DMS114 treated with DMSO at 0.1 percent for 48 hours (cell line): ENCODE measurements at regions not wholly inside any gene's neighbourhood (a gene's known extent, or its start where the extent isn't known, plus 50 kb on each side); places are given as distances from the start of the nearest gene placed in this dataset.
"Not testable (repeated sequence)": the region's sequence is repeated elsewhere in the genome, so short reads cannot be mapped to it uniquely, and the experiment has no call there.

Source experiments
- DNase-seq: peaks from one replicate; lab custom pipeline; 2025; ENCODE audit not compliant: unreplicated experiment; lab: John Stamatoyannopoulos, UW

GRCh38 chr21:15301014-15301413 lies 236.2 kb upstream of the NRIP1 start:
- no peak for DNase-seq

GRCh38 chr21:15301736-15302135 lies 236.9 kb upstream of the NRIP1 start:
- no peak for DNase-seq

GRCh38 chr21:15306271-15306670 lies 241.5 kb upstream of the NRIP1 start:
- no peak for DNase-seq

GRCh38 chr21:15308333-15308732 lies 243.5 kb upstream of the NRIP1 start:
- DNase-seq, result no peak

GRCh38 chr21:15309022-15309590 lies 244.3 kb upstream of the NRIP1 start:
- no peak for DNase-seq

- DNase-seq, result no peak
Measured at GRCh38 chr21:15309721-15310120, 244.9 kb upstream of the NRIP1 start.

- no peak for DNase-seq
Measured at GRCh38 chr21:15311510-15311909, 246.7 kb upstream of the NRIP1 start.

- not testable (repeated sequence) for DNase-seq
Measured at GRCh38 chr21:15317034-15317433, 252.2 kb upstream of the NRIP1 start.

- DNase-seq, result no peak
Measured at GRCh38 chr21:15319727-15320126, 254.9 kb upstream of the NRIP1 start.

- DNase-seq, result no peak
Measured at GRCh38 chr21:15324542-15324941, 259.7 kb upstream of the NRIP1 start.

GRCh38 chr21:15326032-15326867 lies 261.4 kb upstream of the NRIP1 start:
- DNase-seq, result no peak

- DNase-seq, result no peak
Measured at GRCh38 chr21:15327637-15328265, 263.0 kb upstream of the NRIP1 start.

- DNase-seq, result no peak
Measured at GRCh38 chr21:15329191-15329590, 264.4 kb upstream of the NRIP1 start.

GRCh38 chr21:15330872-15331271 lies 266.1 kb upstream of the NRIP1 start:
- no peak for DNase-seq

GRCh38 chr21:15332572-15332971 lies 267.8 kb upstream of the NRIP1 start:
- DNase-seq, result no peak

GRCh38 chr21:15333136-15333710 lies 268.4 kb upstream of the NRIP1 start:
- DNase-seq, result no peak

- no peak for DNase-seq
Measured at GRCh38 chr21:15333951-15334350, 269.2 kb upstream of the NRIP1 start.

GRCh38 chr21:15343066-15343465 lies 278.3 kb upstream of the NRIP1 start:
- no peak for DNase-seq

GRCh38 chr21:15352009-15352408 lies 287.2 kb upstream of the NRIP1 start:
- no peak for DNase-seq

GRCh38 chr21:15353546-15353945 lies 288.7 kb upstream of the NRIP1 start:
- DNase-seq, result no peak

- DNase-seq, result no peak
Measured at GRCh38 chr21:15354516-15354915, 289.7 kb upstream of the NRIP1 start.

GRCh38 chr21:15355066-15355465 lies 290.3 kb upstream of the NRIP1 start:
- no peak for DNase-seq
